Activated CD4-positive, alpha-beta T cell treated with anti-CD3 and anti-CD28 coated beads for 36 hours (primary cell): ENCODE measurements at regions not wholly inside any gene's neighbourhood (a gene's known extent, or its start where the extent isn't known, plus 50 kb on each side); places are given as distances from the start of the nearest gene placed in this dataset.

ENCODE experiments used
- ATAC-seq: fragments of 200-7000 bp; cut with Tn5 transposase; one replicate; pipeline ENCODE4 v1.10.0; 2021; ENCODE audit warnings: mild to moderate bottlenecking, moderate library complexity
- CTCF ChIA-PET: fragments of 350-600 bp; sonication (Branson Sonifier 250); formaldehyde crosslinking; loops from one replicate; lab custom pipeline; 2021; ENCODE audit warnings: antibody characterized with exemption; lab: Charles Lee
- POLR2A ChIA-PET: fragments of 350-600 bp; sonication (Branson Sonifier 250); formaldehyde crosslinking; loops from one replicate; lab custom pipeline; 2021; ENCODE audit warnings: antibody characterized with exemption, inconsistent platforms; lab: Charles Lee
- DNase-seq: peaks from one replicate; pipeline ENCODE4 v3.0.0-alpha.2; 2020
- H3K27ac Mint-ChIP-seq: one replicate; pipeline ENCODE4 v1.8.0; 2021; ENCODE audit warnings: mixed read lengths
- H3K27me3 Mint-ChIP-seq: one replicate; pipeline ENCODE4 v1.8.0; 2021; ENCODE audit warnings: mixed read lengths
- H3K36me3 Mint-ChIP-seq: one replicate; pipeline ENCODE4 v1.8.0; 2021; ENCODE audit warnings: low read depth, mixed read lengths
- H3K4me1 Mint-ChIP-seq: one replicate; pipeline ENCODE4 v1.8.0; 2021; ENCODE audit warnings: mixed read lengths
- H3K4me3 Mint-ChIP-seq: one replicate; pipeline ENCODE4 v1.8.0; 2021; ENCODE audit warnings: mild to moderate bottlenecking, moderate library complexity, mixed read lengths
- H3K9me3 Mint-ChIP-seq: one replicate; pipeline ENCODE4 v1.8.0; 2021; ENCODE audit warnings: low read depth, mixed read lengths
- intact Hi-C, 2 experiments: fragments of 100-400 bp; cut with DNase I in 1 of 2; cut with micrococcal nuclease in 1 of 2; formaldehyde crosslinking; loops; one replicate each; pipeline versions ENCODE4 v1.14.2 to v1.15.1; 2022 to 2024; cut with DNase I, micrococcal nuclease

DNA sequence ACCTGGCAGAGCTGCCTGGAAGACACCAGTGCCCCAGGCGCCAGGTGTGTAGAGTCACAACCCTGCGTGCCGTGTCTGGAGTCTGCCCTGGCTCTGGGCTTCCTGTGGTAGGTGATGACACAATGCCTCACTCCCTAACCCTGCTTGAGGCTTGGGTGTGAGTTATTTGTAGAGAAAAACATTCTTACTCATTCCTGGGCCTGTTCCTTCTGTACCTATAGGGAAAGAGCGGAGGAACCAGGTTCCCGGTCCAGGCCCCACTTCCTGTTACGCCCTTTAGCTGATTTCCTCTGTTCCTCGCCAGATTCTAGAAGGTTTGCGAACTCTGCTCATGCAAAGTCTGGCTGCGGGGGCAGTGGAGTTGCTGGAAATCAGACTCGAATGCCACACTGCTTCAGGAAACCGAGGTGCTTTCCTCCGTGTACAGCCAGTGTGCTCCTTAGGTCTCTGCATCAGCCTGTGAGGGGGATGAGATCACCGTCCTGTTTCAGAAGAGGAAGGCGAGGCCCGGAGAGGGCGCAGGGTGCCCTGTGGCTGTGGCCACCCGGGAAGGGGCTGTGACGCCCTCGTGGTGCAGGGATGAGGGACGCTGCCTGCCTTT lies 67.1 kb upstream of the DUSP22 start:
- H3K4me3 Mint-ChIP-seq, result peak overlapping the region; percentile 25
- ATAC-seq (peak; percentile 81), DNase-seq (peak; percentile 89)
- no peaks in the 10 kb centered on the region for H3K9me3 Mint-ChIP-seq
- CTCF ChIA-PET, result interaction anchor here (0.5 to 2.5 kb wide), 12 partner anchors 9 to 1211 kb away, joined by 3 to 13 read pairs (median 4); no protein-coding TSS in a partner anchor
- H3K27ac Mint-ChIP-seq, result peak overlapping the region; percentile 96
- H3K27me3 Mint-ChIP-seq, result peaks cover 4% of the 10 kb centered on the region
- H3K4me1 Mint-ChIP-seq, result peaks cover 75% of the 10 kb centered on the region
- POLR2A ChIA-PET, result interaction anchor here (0.8 to 3.4 kb wide), 7 partner anchors 9 to 259 kb away, joined by 3 to 28 read pairs (median 5); partner anchors contain the start of genes DUSP22 and IRF4
- H3K36me3 Mint-ChIP-seq, result peaks cover 2% of the 10 kb centered on the region
- intact Hi-C loops, result loop anchor here (1.0 to 10.0 kb wide), 18 partner anchors 10 to 460 kb away; partner anchors contain the start of genes DUSP22 (in 2 of the 2) and IRF4 (in 1 of the 2)

- CTCF ChIA-PET, result interaction anchor here (0.8 to 2.5 kb wide), 8 partner anchors 9 to 299 kb away, joined by 3 to 13 read pairs (median 4); no protein-coding TSS in a partner anchor
- Mint-ChIP-seq H3K4me3 (peak overlapping the region; percentile 25), H3K9me3 (no peaks in the 10 kb centered on the region), H3K4me1 (peaks cover 72% of the 10 kb centered on the region), H3K27me3 (peaks cover 2% of the 10 kb centered on the region), H3K36me3 (peaks cover 2% of the 10 kb centered on the region), H3K27ac (peak overlapping the region; percentile 96)
- POLR2A ChIA-PET, result interaction anchor here (0.8 to 3.4 kb wide), 8 partner anchors 10 to 258 kb away, joined by 3 to 28 read pairs (median 4); partner anchors contain the start of genes DUSP22 and IRF4
- ATAC-seq (no peak), DNase-seq (no peak)
- intact Hi-C loops, result loop anchor here (1.0 to 10.0 kb wide), 18 partner anchors 10 to 459 kb away; partner anchors contain the start of genes DUSP22 (in 2 of the 2) and IRF4 (in 1 of the 2)
Observed at GRCh38 chr6:225907-226306, 66.4 kb upstream of the DUSP22 start.

DNA sequence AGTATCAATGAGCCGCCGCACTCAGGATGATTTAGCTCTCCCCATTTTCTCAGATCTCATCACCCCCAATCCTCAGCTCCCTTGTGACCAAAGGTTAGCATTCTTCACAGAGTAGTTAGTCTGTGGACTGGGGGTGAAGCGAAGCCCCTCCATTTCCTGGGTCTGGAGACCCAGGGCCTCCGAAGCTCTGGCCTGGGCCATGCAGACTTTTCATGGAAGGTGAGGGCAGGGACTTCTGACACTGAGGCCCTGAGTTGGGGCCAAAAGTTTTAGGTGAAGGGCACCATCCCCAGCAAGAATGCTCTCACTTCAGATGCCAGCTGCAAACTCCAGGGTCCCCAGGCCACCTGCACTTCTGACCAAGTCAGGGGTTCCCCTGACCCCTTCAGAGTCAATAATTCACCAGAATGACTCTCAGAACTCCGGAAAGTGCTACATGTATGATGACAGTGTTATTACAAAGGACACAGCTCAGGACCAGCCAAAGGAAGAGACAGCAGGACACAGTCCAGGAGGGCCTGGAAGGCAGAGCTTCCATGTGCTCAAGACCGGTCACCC lies 65.7 kb upstream of the DUSP22 start:
- Mint-ChIP-seq H3K27ac (peak overlapping the region; percentile 96), H3K4me3 (peak overlapping the region; percentile 19), H3K9me3 (no peaks in the 10 kb centered on the region), H3K27me3 (peaks cover 2% of the 10 kb centered on the region), H3K36me3 (peaks cover 2% of the 10 kb centered on the region), H3K4me1 (peaks cover 71% of the 10 kb centered on the region)
- POLR2A ChIA-PET, result interaction anchor here (0.8 to 2.7 kb wide), 3 partner anchors 10 to 66 kb away, joined by 3 to 11 read pairs (median 7); partner anchors contain the start of gene DUSP22
- intact Hi-C loops, result loop anchor here (5.0 to 10.0 kb wide), 3 partner anchors 111 to 458 kb away; no protein-coding TSS in a partner anchor
- CTCF ChIA-PET, result interaction anchor here (0.6 to 2.5 kb wide), 8 partner anchors 10 to 314 kb away, joined by 3 to 13 read pairs (median 4); no protein-coding TSS in a partner anchor
- ATAC-seq, result no peak
- no peak for DNase-seq

DNA sequence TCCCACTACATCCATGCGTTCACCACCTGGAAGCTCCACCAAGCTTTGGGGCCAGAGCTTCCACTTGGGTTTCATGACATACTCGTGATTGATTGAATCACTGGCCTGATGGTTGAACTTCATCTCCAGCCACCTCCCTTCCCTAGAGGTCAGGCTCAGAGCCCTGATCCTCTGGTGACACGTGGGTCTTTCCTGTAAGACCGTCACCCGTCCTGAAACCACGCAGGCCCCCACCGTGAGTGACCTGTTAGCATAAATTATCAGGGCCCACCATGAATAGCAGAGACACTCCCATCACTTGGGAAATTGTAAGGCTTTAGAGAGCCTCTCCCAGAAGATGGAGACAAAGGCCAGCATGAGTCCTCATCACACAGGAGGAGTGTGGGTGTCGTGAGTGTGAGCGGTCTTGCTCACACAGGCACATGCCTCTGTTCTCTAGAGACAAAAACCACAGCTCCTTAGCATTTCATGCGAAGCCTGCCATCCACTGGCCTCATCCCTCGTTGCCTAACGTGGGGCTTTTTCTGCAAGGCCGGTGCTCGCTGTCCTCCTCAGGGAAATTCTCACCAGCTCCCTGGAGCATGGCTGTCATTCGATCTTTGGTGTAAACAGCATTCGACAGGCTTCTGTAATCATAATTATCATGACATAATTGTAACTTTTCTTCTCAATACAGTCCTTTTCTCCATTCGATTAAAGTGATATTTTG lies 65.1 kb upstream of the DUSP22 start:
- Mint-ChIP-seq H3K27ac (peak overlapping the region; percentile 52), H3K36me3 (peaks cover 2% of the 10 kb centered on the region), H3K4me3 (no peak overlapping the region), H3K9me3 (no peaks in the 10 kb centered on the region), H3K27me3 (peaks cover 2% of the 10 kb centered on the region), H3K4me1 (peaks cover 70% of the 10 kb centered on the region)
- DNase-seq (peak; percentile 61), ATAC-seq (no peak)
- POLR2A ChIA-PET, result no interaction called here
- CTCF ChIA-PET, result interaction anchor here (0.6 to 2.5 kb wide), 7 partner anchors 11 to 313 kb away, joined by 3 to 13 read pairs (median 4); no protein-coding TSS in a partner anchor
- intact Hi-C loops, result loop anchor here (5.0 to 10.0 kb wide), 3 partner anchors 110 to 458 kb away; no protein-coding TSS in a partner anchor

- H3K4me3 Mint-ChIP-seq, result no peak overlapping the region
- ATAC-seq (no peak), DNase-seq (no peak)
- no peaks in the 10 kb centered on the region for H3K9me3 Mint-ChIP-seq
- peaks cover 2% of the 10 kb centered on the region for H3K27me3 Mint-ChIP-seq
- POLR2A ChIA-PET, result no interaction called here
- peaks cover 2% of the 10 kb centered on the region for H3K36me3 Mint-ChIP-seq
- H3K4me1 Mint-ChIP-seq, result peaks cover 70% of the 10 kb centered on the region
- H3K27ac Mint-ChIP-seq, result no peak overlapping the region
- intact Hi-C loops, result loop anchor here (5.0 to 10.0 kb wide), 3 partner anchors 109 to 457 kb away; no protein-coding TSS in a partner anchor
- CTCF ChIA-PET, result interaction anchor here (0.6 to 2.5 kb wide), 2 partner anchors 11 to 92 kb away, joined by 3 to 10 read pairs; no protein-coding TSS in a partner anchor
Observed at GRCh38 chr6:227812-228338, 64.4 kb upstream of the DUSP22 start.

DNA sequence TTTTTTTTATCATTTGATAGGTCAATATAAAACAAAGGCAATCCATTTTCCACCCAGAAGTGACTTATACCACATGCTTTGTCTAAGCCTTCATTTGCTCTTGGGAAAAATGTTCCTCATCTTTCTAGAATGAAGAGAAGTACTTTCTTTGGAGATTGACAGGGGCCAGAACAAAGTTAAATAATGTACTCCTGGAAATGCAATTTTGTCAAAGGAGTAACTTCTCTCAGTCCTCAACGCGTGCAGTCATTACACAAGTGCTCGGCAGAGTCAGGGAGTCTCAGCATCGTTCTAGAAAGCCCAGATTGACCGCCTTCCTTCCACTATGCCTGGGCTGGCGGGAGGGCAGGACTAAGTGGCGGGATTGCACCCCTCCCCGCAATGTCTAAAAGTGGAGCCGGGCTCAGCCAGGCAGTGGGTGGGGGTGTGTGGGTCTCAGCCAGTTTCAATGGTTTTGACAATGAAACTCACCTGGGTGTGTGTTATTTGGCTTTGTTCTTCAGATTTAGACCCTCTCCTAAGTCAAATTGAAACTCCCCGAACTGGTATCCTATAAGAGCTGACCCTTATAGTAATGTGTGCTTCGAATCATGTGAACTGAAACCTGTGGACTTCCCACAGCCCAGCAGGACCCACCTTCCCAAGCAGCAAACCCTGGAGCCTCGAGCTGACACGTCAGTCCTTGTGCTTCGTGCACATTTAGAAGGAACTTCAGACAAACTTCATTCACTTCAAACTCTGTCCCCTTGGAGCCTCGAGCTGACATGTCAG lies 63.2 kb upstream of the DUSP22 start:
- Mint-ChIP-seq H3K4me1 (peaks cover 65% of the 10 kb centered on the region), H3K27me3 (peaks cover 2% of the 10 kb centered on the region), H3K36me3 (peaks cover 2% of the 10 kb centered on the region), H3K4me3 (no peak overlapping the region), H3K9me3 (no peaks in the 10 kb centered on the region), H3K27ac (no peak overlapping the region)
- ATAC-seq (no peak), DNase-seq (peak; percentile 36)
- intact Hi-C loops, result loop anchor here (5.0 to 10.0 kb wide), 3 partner anchors 108 to 456 kb away; no protein-coding TSS in a partner anchor
- ChIA-PET POLR2A (no interaction called here), CTCF (interaction anchor here (0.6 to 1.9 kb wide), 2 partner anchors 23 to 39 kb away, joined by 3 to 5 read pairs; no protein-coding TSS in a partner anchor)

DNA sequence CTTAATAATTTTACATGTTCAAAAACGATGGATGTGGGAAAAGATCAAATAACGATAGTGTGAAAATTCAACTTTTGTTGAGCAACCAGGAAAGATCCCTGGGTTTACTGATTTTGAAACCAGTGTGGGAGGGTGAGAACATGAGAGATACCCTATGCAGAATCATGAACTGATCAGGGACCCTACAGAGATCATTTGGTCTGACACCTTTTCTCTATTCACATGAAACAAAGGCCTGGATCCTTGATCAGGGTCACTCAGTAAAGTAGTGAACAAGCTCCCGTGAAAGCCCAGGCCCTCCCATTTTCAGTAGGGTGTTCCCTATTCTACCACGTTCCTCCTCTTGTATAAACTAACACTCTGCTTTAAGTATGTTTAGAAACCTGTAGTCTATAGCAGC lies 60.5 kb upstream of the DUSP22 start:
- Mint-ChIP-seq H3K4me3 (no peak overlapping the region), H3K9me3 (no peaks in the 10 kb centered on the region), H3K27ac (no peak overlapping the region), H3K36me3 (no peaks in the 10 kb centered on the region), H3K27me3 (peaks cover 2% of the 10 kb centered on the region), H3K4me1 (peaks cover 62% of the 10 kb centered on the region)
- ATAC-seq, result peak; percentile 48
- POLR2A ChIA-PET, result interaction anchor here (1.0 to 1.2 kb wide), 2 partner anchors 16 to 159 kb away, joined by 3 to 4 read pairs; partner anchors contain the start of gene IRF4
- CTCF ChIA-PET, result interaction anchor here (1.3 kb wide), 2 partner anchors 9 to 15 kb away, joined by 4 to 6 read pairs; no protein-coding TSS in a partner anchor
- DNase-seq, result no peak
- intact Hi-C loops, result no loop called here

GRCh38 chr6:232982-233640 lies 59.2 kb upstream of the DUSP22 start:
- DNase-seq (no peak), ATAC-seq (no peak)
- ChIA-PET POLR2A (no interaction called here), CTCF (interaction anchor here (1.0 to 1.3 kb wide), 3 partner anchors 10 to 61 kb away, joined by 4 to 6 read pairs (median 4); no protein-coding TSS in a partner anchor)
- H3K9me3 Mint-ChIP-seq, result no peaks in the 10 kb centered on the region
- intact Hi-C loops, result no loop called here
- peaks cover under 1% of the 10 kb centered on the region for H3K27me3 Mint-ChIP-seq
- H3K4me3 Mint-ChIP-seq, result no peak overlapping the region
- peaks cover 62% of the 10 kb centered on the region for H3K4me1 Mint-ChIP-seq
- no peak overlapping the region for H3K27ac Mint-ChIP-seq
- H3K36me3 Mint-ChIP-seq, result no peaks in the 10 kb centered on the region

DNA sequence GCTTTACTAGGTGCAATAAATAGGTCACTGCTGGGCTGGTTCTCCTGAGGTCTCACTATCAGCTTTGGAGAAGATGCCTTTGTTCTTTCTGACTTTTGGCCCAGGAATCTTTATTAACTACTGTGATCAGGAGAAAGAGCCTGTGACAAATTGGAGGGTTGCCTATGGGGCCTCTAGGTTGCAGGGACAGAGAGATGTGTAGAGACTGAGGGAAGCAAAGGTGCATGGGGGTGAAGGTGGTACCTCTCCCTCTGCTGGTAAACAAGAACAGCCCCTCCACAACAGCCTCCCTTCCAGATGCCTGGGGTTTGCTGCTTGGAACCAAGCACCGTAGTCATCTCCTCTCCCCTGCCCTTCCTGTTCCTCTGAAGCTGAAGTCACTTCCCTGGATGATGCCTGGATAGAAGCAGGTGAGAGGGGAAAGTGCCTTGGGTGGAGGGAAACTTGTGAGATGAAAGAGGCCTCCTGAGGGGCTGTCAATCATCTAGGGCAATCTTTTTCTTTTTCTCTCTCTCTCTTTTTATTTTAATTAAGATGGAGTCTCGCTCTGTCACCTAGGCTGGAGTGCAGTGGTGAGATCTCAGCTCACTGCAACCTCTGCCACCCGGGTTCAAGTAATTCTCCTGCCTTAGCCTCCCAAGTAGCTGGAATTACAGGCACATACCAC lies 57.4 kb upstream of the DUSP22 start:
- H3K27ac Mint-ChIP-seq, result peak overlapping the region; percentile 80
- intact Hi-C loops, result no loop called here
- ChIA-PET POLR2A (no interaction called here), CTCF (interaction anchor here (1.0 to 1.1 kb wide), 2 partner anchors 17 to 19 kb away, joined by 3 to 4 read pairs; no protein-coding TSS in a partner anchor)
- H3K4me3 Mint-ChIP-seq, result no peak overlapping the region
- no peaks in the 10 kb centered on the region for H3K36me3 Mint-ChIP-seq
- H3K27me3 Mint-ChIP-seq, result no peaks in the 10 kb centered on the region
- peaks cover 54% of the 10 kb centered on the region for H3K4me1 Mint-ChIP-seq
- no peak for ATAC-seq
- no peak for DNase-seq
- H3K9me3 Mint-ChIP-seq, result no peaks in the 10 kb centered on the region
